ENCODE measurements at regions not wholly inside any gene's neighbourhood (a gene's known extent, or its start where the extent isn't known, plus 50 kb on each side); places are given as distances from the start of the nearest gene placed in this dataset.
"Not testable (repeated sequence)": the region's sequence is repeated elsewhere in the genome, so short reads cannot be mapped to it uniquely, and the experiment has no call there.

GRCh38 chr5:103867857-103868598 is 305.4 kb upstream of the NUDT12 start:
- DNase-seq (ENCODE audit: low spot score): no peak

GRCh38 chr5:103866169-103866568 is 303.6 kb upstream of the NUDT12 start:
- no peak for DNase-seq (ENCODE audit: low spot score)

- DNase-seq (ENCODE audit: low spot score): no peak
Measured at GRCh38 chr5:103862398-103862797, 299.8 kb upstream of the NUDT12 start.

GRCh38 chr5:103860327-103860726 is 297.7 kb upstream of the NUDT12 start:
- no peak for DNase-seq (ENCODE audit: low spot score)

- DNase-seq (ENCODE audit: low spot score): not testable (repeated sequence)
Measured at GRCh38 chr5:103858367-103858766, 295.8 kb upstream of the NUDT12 start.

GRCh38 chr5:103851091-103851490 is 288.5 kb upstream of the NUDT12 start:
- no peak for DNase-seq (ENCODE audit: low spot score)

GRCh38 chr5:103849934-103850333 is 287.3 kb upstream of the NUDT12 start:
- no peak for DNase-seq (ENCODE audit: low spot score)

GRCh38 chr5:103847060-103847459 is 284.5 kb upstream of the NUDT12 start:
- no peak for DNase-seq (ENCODE audit: low spot score)

GRCh38 chr5:103842936-103843335 is 280.3 kb upstream of the NUDT12 start:
- DNase-seq (ENCODE audit: low spot score): no peak

GRCh38 chr5:103840600-103840999 is 278.0 kb upstream of the NUDT12 start:
- no peak for DNase-seq (ENCODE audit: low spot score)

- DNase-seq (ENCODE audit: low spot score): no peak
Measured at GRCh38 chr5:103834216-103834615, 271.6 kb upstream of the NUDT12 start.

- DNase-seq (ENCODE audit: low spot score): no peak
Measured at GRCh38 chr5:103829585-103829984, 267.0 kb upstream of the NUDT12 start.

GRCh38 chr5:103827976-103828375 is 265.4 kb upstream of the NUDT12 start:
- DNase-seq (ENCODE audit: low spot score): no peak

GRCh38 chr5:103821361-103821760 is 258.8 kb upstream of the NUDT12 start:
- no peak for DNase-seq (ENCODE audit: low spot score)

- no peak for DNase-seq (ENCODE audit: low spot score)
Measured at GRCh38 chr5:103808464-103809106, 246.0 kb upstream of the NUDT12 start.

GRCh38 chr5:103804711-103805110 is 242.1 kb upstream of the NUDT12 start:
- no peak for DNase-seq (ENCODE audit: low spot score)

GRCh38 chr5:103801681-103802080 is 239.1 kb upstream of the NUDT12 start:
- DNase-seq (ENCODE audit: low spot score): no peak

GRCh38 chr5:103800741-103801495 is 238.3 kb upstream of the NUDT12 start:
- DNase-seq (ENCODE audit: low spot score): no peak

- DNase-seq (ENCODE audit: low spot score): no peak
Measured at GRCh38 chr5:103793595-103794182, 231.1 kb upstream of the NUDT12 start.

GRCh38 chr5:103785569-103785968 is 223.0 kb upstream of the NUDT12 start:
- DNase-seq (ENCODE audit: low spot score): no peak

GRCh38 chr5:103783669-103784068 is 221.1 kb upstream of the NUDT12 start:
- DNase-seq (ENCODE audit: low spot score): no peak

- no peak for DNase-seq (ENCODE audit: low spot score)
Measured at GRCh38 chr5:103780794-103781193, 218.2 kb upstream of the NUDT12 start.
